ENCODE measurements at regions not wholly inside any gene's neighbourhood (a gene's known extent, or its start where the extent isn't known, plus 50 kb on each side); places are given as distances from the start of the nearest gene placed in this dataset.

DNA sequence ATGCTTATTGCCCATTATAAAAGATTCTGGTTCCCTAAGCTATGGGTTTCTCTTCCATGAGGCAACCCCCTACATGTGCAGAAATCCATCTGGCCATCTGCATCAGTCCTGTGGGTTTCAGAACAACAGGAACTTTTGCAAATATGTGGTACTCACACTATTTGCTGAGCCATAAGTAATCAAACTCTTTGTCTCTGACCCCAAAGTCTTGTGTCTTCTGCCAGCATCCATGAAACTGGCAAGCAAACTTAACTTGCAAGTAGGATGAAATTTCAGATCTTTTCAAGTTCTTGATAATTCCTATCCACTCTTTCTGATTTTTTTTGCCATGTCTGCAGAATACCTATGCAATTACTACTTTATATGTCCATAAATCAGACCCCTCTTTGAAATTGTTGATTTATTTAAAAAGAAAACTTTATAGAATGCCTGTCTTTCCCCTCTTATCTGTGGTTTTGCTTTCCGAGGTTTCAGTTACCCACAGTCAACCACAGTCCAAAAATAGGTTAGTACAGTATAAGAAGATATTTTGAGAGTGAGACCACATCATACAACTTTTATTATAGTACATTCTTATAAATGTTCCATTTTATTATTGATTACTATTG is 158.4 kb upstream of the IRX3 start:
- no peak overlapping the region for H3K27ac ChIP-seq (ENCODE audit: low read length)
- H3K27me3 ChIP-seq (ENCODE audit: control insufficient read depth, insufficient read depth, low read length), result no peaks in the 10 kb centered on the region
- no peaks in the 10 kb centered on the region for H3K36me3 ChIP-seq (ENCODE audit: control insufficient read depth, low read depth, low read length)
- H3K4me1 ChIP-seq (ENCODE audit: control insufficient read depth, low read depth, low read length), result no peaks in the 10 kb centered on the region
- H3K4me3 ChIP-seq (ENCODE audit: low read length), result no peak overlapping the region
- peaks cover 3% of the 10 kb centered on the region for H3K9me3 ChIP-seq (ENCODE audit: control insufficient read depth, low read depth, low read length)
- H3K9ac ChIP-seq (ENCODE audit: low read length), result no peak overlapping the region

DNA sequence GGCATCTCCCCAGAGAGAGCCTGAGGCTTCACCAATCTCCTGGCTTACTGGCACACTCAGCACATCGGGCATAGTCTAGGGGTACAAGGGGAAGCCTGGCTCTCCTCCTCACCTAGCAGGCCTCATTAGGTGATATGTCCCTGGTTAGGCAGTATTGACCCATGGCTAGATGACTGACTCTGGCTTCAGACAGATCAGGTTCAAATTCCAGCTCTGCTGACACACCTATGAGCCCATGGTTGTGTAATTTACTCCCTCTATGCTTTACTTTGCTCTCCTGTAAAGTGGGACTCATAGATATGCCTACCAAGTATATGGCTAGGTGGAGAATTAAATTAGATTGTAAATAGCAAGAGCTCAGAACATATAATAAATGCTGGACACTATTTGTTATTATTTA is 157.3 kb upstream of the IRX3 start:
- Histone ChIP-seq H3K9ac (ENCODE audit: low read length) (no peak overlapping the region), H3K9me3 (ENCODE audit: control insufficient read depth, low read depth, low read length) (peaks cover 3% of the 10 kb centered on the region), H3K4me3 (ENCODE audit: low read length) (no peak overlapping the region), H3K36me3 (ENCODE audit: control insufficient read depth, low read depth, low read length) (no peaks in the 10 kb centered on the region), H3K27me3 (ENCODE audit: control insufficient read depth, insufficient read depth, low read length) (no peaks in the 10 kb centered on the region), H3K4me1 (ENCODE audit: control insufficient read depth, low read depth, low read length) (no peaks in the 10 kb centered on the region), H3K27ac (ENCODE audit: low read length) (no peak overlapping the region)

DNA sequence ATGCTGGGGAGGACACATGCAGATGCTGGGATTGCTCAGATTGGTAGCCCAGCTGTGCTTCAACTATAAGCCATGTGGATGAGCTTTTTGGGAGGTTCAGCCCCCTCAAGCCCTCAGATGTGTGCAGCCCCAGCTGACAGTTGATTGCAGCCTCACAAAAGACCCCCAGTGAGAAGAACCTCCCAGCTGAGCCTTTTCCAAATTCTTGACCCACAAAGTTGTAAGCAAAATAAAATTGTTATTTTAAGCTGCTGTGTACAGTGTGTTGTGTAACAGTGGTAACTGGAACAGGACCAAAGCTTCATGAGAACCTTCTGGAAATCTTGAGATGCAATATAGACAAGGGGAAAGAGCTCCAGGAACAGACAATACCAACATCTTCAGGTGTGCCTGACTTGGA is 156.8 kb upstream of the IRX3 start:
- Histone ChIP-seq H3K9ac (ENCODE audit: low read length) (no peak overlapping the region), H3K4me1 (ENCODE audit: control insufficient read depth, low read depth, low read length) (no peaks in the 10 kb centered on the region), H3K9me3 (ENCODE audit: control insufficient read depth, low read depth, low read length) (peaks cover 3% of the 10 kb centered on the region), H3K27me3 (ENCODE audit: control insufficient read depth, insufficient read depth, low read length) (no peaks in the 10 kb centered on the region), H3K36me3 (ENCODE audit: control insufficient read depth, low read depth, low read length) (no peaks in the 10 kb centered on the region), H3K27ac (ENCODE audit: low read length) (no peak overlapping the region), H3K4me3 (ENCODE audit: low read length) (no peak overlapping the region)

DNA sequence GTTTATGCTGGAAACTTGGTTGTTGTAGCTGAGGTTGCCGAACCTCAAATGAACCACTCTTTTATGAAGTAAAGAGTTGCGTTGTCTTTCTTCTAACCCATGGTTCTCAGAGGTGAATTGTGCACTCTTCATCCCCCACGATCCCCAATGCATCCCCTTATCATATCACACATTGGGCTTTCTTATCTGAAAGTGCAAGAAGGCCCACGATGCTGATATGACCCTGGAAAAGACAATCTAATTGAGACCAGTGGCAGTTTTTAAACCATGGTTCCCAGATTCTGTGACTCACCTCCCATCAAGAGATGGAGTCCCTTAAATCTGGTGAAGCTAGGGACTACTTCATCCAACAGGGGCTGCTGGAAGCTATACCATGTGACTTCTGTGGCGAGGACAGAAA is 156.3 kb upstream of the IRX3 start:
- H3K36me3 ChIP-seq (ENCODE audit: control insufficient read depth, low read depth, low read length), result no peaks in the 10 kb centered on the region
- H3K27me3 ChIP-seq (ENCODE audit: control insufficient read depth, insufficient read depth, low read length), result no peaks in the 10 kb centered on the region
- H3K4me1 ChIP-seq (ENCODE audit: control insufficient read depth, low read depth, low read length), result no peaks in the 10 kb centered on the region
- no peak overlapping the region for H3K9ac ChIP-seq (ENCODE audit: low read length)
- no peak overlapping the region for H3K27ac ChIP-seq (ENCODE audit: low read length)
- H3K9me3 ChIP-seq (ENCODE audit: control insufficient read depth, low read depth, low read length), result peaks cover 3% of the 10 kb centered on the region
- H3K4me3 ChIP-seq (ENCODE audit: low read length), result no peak overlapping the region

DNA sequence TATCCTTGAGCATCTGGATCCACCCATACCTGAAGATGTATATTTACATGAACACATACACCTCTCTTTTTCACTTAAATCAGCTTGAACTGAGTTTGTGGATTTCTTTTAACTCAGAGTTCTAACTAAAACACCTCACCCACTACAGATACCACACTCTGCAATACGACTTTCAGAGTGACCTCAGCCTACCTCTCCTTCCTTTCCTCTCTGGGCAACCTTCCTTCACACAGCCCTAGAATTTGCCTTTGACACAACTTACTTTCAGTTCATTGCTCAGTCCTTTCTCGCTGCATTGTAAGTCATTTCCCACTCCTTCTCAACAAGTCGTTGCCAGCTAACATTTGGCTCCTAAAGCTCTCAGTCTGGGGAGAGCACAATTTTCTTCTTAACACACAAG is 151.9 kb upstream of the IRX3 start:
- no peaks in the 10 kb centered on the region for H3K9me3 ChIP-seq (ENCODE audit: control insufficient read depth, low read depth, low read length)

DNA sequence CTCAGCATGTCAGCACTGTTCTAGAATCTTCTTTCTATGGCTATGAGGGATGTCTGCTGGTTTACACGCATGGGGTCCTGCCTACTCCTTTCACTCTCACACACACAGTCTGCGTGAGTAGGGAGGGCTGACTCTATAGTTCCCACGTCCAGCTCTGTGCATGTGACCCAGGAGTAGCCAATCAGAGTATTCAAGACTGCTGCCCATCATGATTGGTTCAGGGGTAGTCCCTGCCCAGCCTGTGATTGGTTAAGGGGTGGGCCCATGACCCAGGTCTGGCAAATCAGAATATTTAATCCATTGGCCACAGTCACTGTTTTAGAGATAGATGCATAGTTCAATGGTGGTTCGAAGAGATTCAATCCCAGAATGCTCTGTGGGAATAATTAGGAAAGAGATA is 151.3 kb upstream of the IRX3 start:
- no peaks in the 10 kb centered on the region for H3K9me3 ChIP-seq (ENCODE audit: control insufficient read depth, low read depth, low read length)
- H3K4me3 ChIP-seq (ENCODE audit: low read length), result no peak overlapping the region
- H3K27me3 ChIP-seq (ENCODE audit: control insufficient read depth, insufficient read depth, low read length), result no peaks in the 10 kb centered on the region

More for the DNA sequence above, 151.9 kb upstream of the IRX3 start:
- no peak overlapping the region for H3K4me3 ChIP-seq (ENCODE audit: low read length)
- H3K27ac ChIP-seq (ENCODE audit: low read length), result no peak overlapping the region
- no peaks in the 10 kb centered on the region for H3K27me3 ChIP-seq (ENCODE audit: control insufficient read depth, insufficient read depth, low read length)
- no peaks in the 10 kb centered on the region for H3K36me3 ChIP-seq (ENCODE audit: control insufficient read depth, low read depth, low read length)
- H3K4me1 ChIP-seq (ENCODE audit: control insufficient read depth, low read depth, low read length), result no peaks in the 10 kb centered on the region
- no peak overlapping the region for H3K9ac ChIP-seq (ENCODE audit: low read length)

DNA sequence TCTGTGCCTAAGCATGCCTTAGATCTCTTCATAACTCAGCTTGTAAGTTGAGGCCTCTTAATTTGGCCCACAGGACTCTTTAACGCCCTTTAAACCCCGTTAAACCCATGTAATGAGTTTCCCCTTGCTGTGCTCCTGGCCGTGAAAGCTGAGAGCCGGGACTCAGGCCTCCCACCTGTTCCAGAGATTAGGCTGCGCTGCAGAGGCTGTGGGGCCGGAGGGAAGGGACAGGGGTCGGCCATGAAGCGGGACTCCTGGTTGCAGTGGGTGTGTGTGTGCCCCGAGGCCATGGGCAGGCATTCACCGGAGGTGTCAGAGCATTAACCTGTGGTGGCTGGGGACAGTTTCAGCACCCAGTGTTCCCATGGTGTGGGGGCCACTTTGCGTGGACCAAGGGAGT is 150.8 kb upstream of the IRX3 start:
- Histone ChIP-seq H3K9ac (ENCODE audit: low read length) (no peak overlapping the region), H3K27ac (ENCODE audit: low read length) (no peak overlapping the region), H3K4me1 (ENCODE audit: control insufficient read depth, low read depth, low read length) (no peaks in the 10 kb centered on the region), H3K36me3 (ENCODE audit: control insufficient read depth, low read depth, low read length) (no peaks in the 10 kb centered on the region), H3K27me3 (ENCODE audit: control insufficient read depth, insufficient read depth, low read length) (peaks cover 4% of the 10 kb centered on the region), H3K4me3 (ENCODE audit: low read length) (no peak overlapping the region), H3K9me3 (ENCODE audit: control insufficient read depth, low read depth, low read length) (no peaks in the 10 kb centered on the region)

More for the DNA sequence above, 151.3 kb upstream of the IRX3 start:
- Histone ChIP-seq H3K36me3 (ENCODE audit: control insufficient read depth, low read depth, low read length) (no peaks in the 10 kb centered on the region), H3K27ac (ENCODE audit: low read length) (no peak overlapping the region), H3K9ac (ENCODE audit: low read length) (no peak overlapping the region), H3K4me1 (ENCODE audit: control insufficient read depth, low read depth, low read length) (no peaks in the 10 kb centered on the region)

DNA sequence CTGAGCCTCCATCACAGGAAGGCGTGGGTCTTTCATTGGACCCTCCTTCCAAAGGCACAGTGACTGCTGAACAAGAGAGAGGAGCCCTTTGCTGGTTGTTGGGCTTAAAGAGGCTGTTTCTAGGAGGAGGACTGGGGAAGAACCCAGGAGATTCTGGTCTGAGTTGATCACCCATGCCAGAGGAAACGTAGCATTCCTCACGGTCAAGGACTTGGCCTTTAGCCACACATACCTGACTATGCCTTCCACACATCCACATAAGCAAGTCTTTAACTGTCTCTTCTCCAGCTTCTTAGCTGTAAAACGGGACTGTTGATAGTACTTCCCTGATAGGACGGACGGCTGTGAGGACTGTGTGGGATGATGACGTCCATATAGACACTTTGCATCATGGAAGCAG is 149.8 kb upstream of the IRX3 start:
- Histone ChIP-seq H3K27me3 (ENCODE audit: control insufficient read depth, insufficient read depth, low read length) (peaks cover 14% of the 10 kb centered on the region), H3K27ac (ENCODE audit: low read length) (no peak overlapping the region), H3K4me3 (ENCODE audit: low read length) (no peak overlapping the region), H3K9me3 (ENCODE audit: control insufficient read depth, low read depth, low read length) (no peaks in the 10 kb centered on the region), H3K36me3 (ENCODE audit: control insufficient read depth, low read depth, low read length) (no peaks in the 10 kb centered on the region), H3K4me1 (ENCODE audit: control insufficient read depth, low read depth, low read length) (no peaks in the 10 kb centered on the region), H3K9ac (ENCODE audit: low read length) (no peak overlapping the region)

DNA sequence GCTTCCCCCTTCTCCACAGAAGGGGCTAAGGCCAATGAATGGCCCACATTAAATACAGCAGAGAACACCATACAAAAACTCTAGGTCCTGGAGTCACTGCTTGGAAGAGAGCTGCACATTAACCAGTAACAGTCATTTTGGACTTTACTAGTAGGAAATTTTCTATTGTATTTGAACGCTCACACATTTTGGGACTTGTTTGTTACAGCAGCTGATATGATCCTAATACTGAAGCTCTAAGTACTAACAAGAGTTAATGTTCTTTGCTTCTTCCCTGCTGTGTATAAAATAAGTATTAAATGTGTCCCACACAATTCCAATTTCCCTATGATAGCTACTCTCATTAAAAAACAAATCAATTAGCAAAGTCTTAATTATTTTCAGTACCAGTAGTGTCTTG is 148.3 kb upstream of the IRX3 start:
- Histone ChIP-seq H3K27ac (ENCODE audit: low read length) (no peak overlapping the region), H3K9me3 (ENCODE audit: control insufficient read depth, low read depth, low read length) (no peaks in the 10 kb centered on the region), H3K36me3 (ENCODE audit: control insufficient read depth, low read depth, low read length) (no peaks in the 10 kb centered on the region), H3K4me3 (ENCODE audit: low read length) (no peak overlapping the region), H3K4me1 (ENCODE audit: control insufficient read depth, low read depth, low read length) (peaks cover 9% of the 10 kb centered on the region), H3K27me3 (ENCODE audit: control insufficient read depth, insufficient read depth, low read length) (peaks cover 29% of the 10 kb centered on the region), H3K9ac (ENCODE audit: low read length) (no peak overlapping the region)

DNA sequence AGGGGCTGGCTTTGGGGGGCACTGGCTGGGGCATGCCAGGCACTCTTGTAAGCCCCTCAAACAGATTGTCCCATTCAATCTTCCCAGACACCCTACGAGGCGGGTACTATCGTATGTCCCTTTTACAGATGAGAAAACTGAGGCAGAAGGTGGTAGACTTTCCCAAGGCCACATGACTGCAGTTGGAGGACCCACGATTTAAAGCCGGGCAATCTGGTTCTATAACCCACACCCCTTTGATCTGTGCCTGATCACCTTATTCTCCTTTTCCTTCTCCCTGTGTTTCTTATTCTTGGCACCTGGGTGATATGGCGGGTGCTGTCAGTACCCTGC is 146.3 kb upstream of the IRX3 start:
- H3K9ac ChIP-seq (ENCODE audit: low read length), result no peak overlapping the region
- H3K27ac ChIP-seq (ENCODE audit: low read length), result no peak overlapping the region
- no peak overlapping the region for H3K4me3 ChIP-seq (ENCODE audit: low read length)
- peaks cover 49% of the 10 kb centered on the region for H3K27me3 ChIP-seq (ENCODE audit: control insufficient read depth, insufficient read depth, low read length)
- H3K36me3 ChIP-seq (ENCODE audit: control insufficient read depth, low read depth, low read length), result no peaks in the 10 kb centered on the region
- H3K9me3 ChIP-seq (ENCODE audit: control insufficient read depth, low read depth, low read length), result no peaks in the 10 kb centered on the region
- H3K4me1 ChIP-seq (ENCODE audit: control insufficient read depth, low read depth, low read length), result peaks cover 9% of the 10 kb centered on the region

DNA sequence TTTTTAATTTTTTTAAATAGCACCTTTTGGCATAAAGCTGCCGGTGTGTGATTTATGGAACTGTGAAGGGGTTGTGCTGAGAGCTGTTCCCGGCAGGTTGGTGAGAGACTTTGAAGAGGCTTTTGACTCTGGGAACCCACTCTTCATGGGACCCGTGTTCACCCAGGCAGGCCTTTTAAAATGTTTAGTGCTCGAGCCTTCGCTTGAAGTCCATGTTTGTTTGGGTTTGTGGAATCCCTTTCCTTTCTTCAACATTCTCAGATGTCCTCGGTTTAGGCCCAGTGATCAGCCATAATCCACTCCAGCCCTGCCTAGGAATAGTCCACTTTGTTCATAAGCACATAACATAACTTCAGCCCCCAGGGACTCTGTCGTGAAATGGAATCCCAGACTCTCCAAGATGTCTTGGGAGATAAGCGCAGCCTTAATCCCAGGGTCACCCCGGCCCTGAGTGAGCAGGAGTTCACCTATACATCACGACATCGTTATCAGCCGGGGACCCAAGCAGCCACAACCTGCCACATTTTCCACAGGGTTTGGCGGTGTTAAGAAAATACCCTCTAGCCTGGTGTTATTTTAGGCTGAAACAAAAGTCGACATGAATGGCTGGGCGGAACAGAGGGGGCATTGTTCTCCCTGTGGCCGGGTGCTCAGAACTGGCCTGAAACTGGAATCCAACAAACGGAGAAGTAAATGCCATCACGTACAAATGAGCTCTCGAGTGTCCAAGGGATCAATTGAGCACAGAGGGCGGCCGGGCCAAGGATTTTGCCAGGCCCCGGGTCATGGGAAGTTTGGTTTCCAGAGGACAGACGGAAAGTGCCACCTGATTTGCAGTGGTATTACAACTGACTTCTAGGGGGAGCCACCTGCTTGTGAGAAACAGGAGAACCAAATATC is 145.7 kb upstream of the IRX3 start:
- Histone ChIP-seq H3K4me1 (ENCODE audit: control insufficient read depth, low read depth, low read length) (peaks cover 9% of the 10 kb centered on the region), H3K36me3 (ENCODE audit: control insufficient read depth, low read depth, low read length) (no peaks in the 10 kb centered on the region), H3K9ac (ENCODE audit: low read length) (no peak overlapping the region), H3K27me3 (ENCODE audit: control insufficient read depth, insufficient read depth, low read length) (peaks cover 49% of the 10 kb centered on the region), H3K9me3 (ENCODE audit: control insufficient read depth, low read depth, low read length) (no peaks in the 10 kb centered on the region), H3K27ac (ENCODE audit: low read length) (no peak overlapping the region), H3K4me3 (ENCODE audit: low read length) (no peak overlapping the region)

Measured in iPS-18a (cell line).